HEK293T (cell line): ENCODE measurements at regions not wholly inside any gene's neighbourhood (a gene's known extent, or its start where the extent isn't known, plus 50 kb on each side); places are given as distances from the start of the nearest gene placed in this dataset.

Experiments
- ARNT ChIP-seq: fragments of 450-650 bp; IDR thresholded peaks from 2 replicates; pipeline ENCODE4 v1.6.1; 2017; ENCODE audit warnings: mild to moderate bottlenecking
- BHLHE40 ChIP-seq: fragments of 450-650 bp; IDR thresholded peaks from 2 replicates; pipeline ENCODE4 v1.6.1; 2016; ENCODE audit warnings: mild to moderate bottlenecking, moderate library complexity, borderline replicate concordance
- FOXA1 ChIP-seq: fragments of 450-650 bp; IDR thresholded peaks from 2 replicates; pipeline ENCODE4 v1.6.1; 2016; ENCODE audit warnings: mild to moderate bottlenecking
- FOXK2 ChIP-seq: fragments of 450-650 bp; IDR thresholded peaks from 2 replicates; pipeline ENCODE4 v1.6.1; 2016; ENCODE audit warnings: mild to moderate bottlenecking
- FOXM1 ChIP-seq: fragments of 450-650 bp; IDR thresholded peaks from 2 replicates; pipeline ENCODE4 v1.6.1; 2017; ENCODE audit warnings: mild to moderate bottlenecking, borderline replicate concordance
- HDGF ChIP-seq: fragments of 450-650 bp; IDR thresholded peaks from 2 replicates; pipeline ENCODE4 v1.6.1; 2017; ENCODE audit warnings: antibody characterized with exemption, borderline replicate concordance
- LEF1 ChIP-seq: fragments of 450-650 bp; IDR thresholded peaks from 2 replicates; pipeline ENCODE4 v1.6.1; 2017; ENCODE audit warnings: mild to moderate bottlenecking, borderline replicate concordance
- PKNOX1 ChIP-seq: fragments of 450-650 bp; IDR thresholded peaks from 2 replicates; pipeline ENCODE4 v1.6.1; 2016
- SP1 ChIP-seq: fragments of 450-650 bp; IDR thresholded peaks from 2 replicates; pipeline ENCODE4 v1.6.1; 2017
- TARDBP ChIP-seq: fragments of 450-650 bp; IDR thresholded peaks from 2 replicates; pipeline ENCODE4 v1.6.1; 2016
- ZNF384 ChIP-seq: fragments of 450-650 bp; IDR thresholded peaks from 2 replicates; pipeline ENCODE4 v1.6.1; 2016

- TF ChIP-seq FOXM1 = no peak
- TF ChIP-seq SP1 = no peak
- TF ChIP-seq BHLHE40 = no peak
- no peak for TF ChIP-seq LEF1
- TF ChIP-seq ARNT = no peak
- TF ChIP-seq ZNF384 = no peak
- TF ChIP-seq FOXA1 = no peak
- TF ChIP-seq HDGF = no peak
- TF ChIP-seq TARDBP = no peak
- TF ChIP-seq FOXK2 = no peak
- TF ChIP-seq PKNOX1 = no peak
Observed at GRCh38 chr5:12384005-12384404, 479.8 kb upstream of the CTNND2 start.
